ENCODE measurements at regions not wholly inside any gene's neighbourhood (a gene's known extent, or its start where the extent isn't known, plus 50 kb on each side); places are given as distances from the start of the nearest gene placed in this dataset.
"Not testable (repeated sequence)": the region's sequence is repeated elsewhere in the genome, so short reads cannot be mapped to it uniquely, and the experiment has no call there.

DNA sequence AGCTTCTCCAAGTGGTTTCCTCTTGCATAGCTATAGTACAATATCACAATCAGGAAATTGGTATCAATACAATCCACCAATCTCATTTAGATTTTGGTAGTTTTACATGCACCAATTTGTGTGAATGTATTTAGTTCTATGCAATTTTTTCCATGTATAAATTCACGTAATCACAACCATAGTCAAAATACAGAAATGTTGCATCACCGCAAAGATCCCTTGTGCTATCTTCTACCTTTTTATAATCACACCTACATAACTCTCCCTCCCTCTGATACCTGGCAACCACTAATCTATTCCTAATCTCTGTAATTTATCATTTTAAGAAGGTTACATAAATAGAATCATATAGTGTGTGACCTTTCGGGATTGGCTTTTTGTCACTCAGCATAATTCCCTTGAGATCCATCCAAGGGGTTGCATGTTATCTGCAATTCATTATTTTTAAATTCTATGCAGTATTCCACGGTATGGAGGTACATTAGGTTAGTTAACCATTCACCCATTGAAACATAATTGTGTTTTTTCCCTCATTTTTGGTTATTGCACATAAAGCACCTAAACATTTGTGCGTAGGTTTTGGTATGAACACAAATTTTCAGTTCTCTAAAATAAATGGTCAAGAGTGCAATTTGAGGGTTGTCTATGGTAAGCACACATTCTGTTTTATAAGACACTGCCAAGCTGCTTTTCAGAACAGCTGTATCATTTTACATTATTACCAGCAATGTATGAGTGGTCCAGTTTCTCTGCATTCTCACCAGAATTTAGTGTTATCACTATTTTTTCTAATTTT lies 95.1 kb upstream of the SLC22A23 start:
- no peak for DNase-seq (ENCODE audit: low spot score)

- DNase-seq (ENCODE audit: low spot score): peak; percentile 34
These were observed 92.6 kb upstream of the SLC22A23 start for GRCh38 chr6:3549314-3549940.

DNA sequence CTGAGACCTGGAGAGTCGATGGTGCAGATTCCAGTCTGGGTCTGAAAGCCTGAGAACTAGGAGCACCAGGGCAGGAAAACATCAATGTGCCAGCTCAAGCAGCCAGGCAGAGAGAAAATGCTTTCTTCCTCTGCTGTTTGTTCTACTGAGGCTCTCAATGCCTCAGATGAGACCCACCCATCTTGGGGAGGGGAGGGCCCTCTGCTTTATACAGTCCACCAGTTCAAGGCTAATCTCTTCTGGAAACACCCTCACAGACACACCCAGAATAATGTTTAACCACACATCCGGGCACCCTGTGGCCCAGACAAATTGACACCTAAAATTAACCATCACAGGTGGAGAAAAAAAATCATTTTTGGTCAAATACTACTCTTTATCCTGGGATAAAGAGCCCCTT lies 89.3 kb upstream of the SLC22A23 start:
- no peak for DNase-seq (ENCODE audit: low spot score)

- no peak for DNase-seq (ENCODE audit: low spot score)
These were observed 88.3 kb upstream of the SLC22A23 start for GRCh38 chr6:3545156-3545555.

- DNase-seq (ENCODE audit: low spot score): no peak
These were observed 85.3 kb upstream of the SLC22A23 start for GRCh38 chr6:3542032-3542640.

GRCh38 chr6:3541006-3541585 lies 84.2 kb upstream of the SLC22A23 start:
- DNase-seq (ENCODE audit: low spot score): no peak

DNA sequence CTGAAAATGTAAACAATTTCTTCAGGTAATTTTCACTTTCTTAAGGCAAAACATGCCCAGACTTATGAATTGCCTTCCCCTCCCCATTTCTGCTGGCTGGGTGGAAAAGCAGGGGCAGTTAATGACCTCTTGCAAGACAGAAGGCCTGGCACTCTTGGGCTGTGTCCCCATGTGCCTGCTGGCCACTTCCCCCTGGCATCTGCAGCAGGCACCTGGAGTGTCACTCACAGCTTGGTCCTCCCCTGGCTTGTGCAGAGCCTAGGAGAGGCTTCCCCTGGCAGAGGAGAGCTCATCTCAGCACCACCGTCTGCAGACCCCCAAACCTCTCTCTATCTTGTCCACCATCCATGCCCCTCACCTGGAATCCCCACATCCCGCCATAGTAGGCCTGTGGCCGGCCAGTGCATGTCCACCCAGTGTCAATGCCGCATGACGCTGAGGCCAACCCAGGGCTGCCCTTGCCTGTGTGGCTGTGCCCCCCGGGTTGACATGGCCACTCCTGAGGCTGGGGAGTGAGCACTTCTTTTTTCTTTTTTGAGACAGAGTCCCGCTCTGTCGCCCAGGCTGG lies 83.5 kb upstream of the SLC22A23 start:
- DNase-seq (ENCODE audit: low spot score): no peak

DNA sequence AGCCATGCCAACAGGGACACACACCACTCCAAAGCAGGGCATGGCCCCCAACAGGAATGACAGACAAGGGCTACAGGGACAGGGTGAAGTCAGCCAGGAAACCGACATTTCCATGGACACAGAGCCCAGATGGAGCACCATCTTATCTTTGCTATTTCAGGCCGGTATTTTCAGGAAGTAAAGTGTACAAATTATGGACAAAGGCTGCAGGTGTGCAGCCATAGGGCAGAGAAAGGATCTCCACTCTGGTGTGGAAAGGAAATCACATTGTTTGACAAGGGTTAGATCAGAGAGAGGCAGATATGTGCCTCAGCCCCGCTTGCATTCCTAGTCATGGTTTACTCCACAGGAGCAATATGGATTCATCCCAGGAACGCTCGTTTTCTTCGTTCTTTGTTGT lies 81.7 kb upstream of the SLC22A23 start:
- no peak for DNase-seq (ENCODE audit: low spot score)

DNA sequence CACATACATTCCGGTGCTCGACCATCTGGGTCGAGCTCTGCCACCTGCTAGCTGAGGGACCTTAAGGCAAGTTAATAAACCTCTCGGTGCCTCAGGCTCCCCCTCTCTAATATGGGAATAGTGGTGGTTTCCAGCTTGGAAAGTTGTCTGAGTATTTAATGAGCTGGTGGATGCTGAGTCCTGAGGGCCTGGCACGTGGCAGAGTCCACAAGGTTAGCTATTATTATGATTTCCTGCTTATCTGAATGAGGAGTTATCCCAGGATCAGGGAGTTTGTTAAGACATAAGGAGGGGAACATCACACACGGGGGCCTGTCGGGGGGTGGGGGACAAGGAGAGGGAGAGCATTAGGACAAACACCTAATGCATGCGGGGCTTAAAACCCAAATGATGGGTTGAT lies 80.1 kb upstream of the SLC22A23 start:
- no peak for DNase-seq (ENCODE audit: low spot score)

DNA sequence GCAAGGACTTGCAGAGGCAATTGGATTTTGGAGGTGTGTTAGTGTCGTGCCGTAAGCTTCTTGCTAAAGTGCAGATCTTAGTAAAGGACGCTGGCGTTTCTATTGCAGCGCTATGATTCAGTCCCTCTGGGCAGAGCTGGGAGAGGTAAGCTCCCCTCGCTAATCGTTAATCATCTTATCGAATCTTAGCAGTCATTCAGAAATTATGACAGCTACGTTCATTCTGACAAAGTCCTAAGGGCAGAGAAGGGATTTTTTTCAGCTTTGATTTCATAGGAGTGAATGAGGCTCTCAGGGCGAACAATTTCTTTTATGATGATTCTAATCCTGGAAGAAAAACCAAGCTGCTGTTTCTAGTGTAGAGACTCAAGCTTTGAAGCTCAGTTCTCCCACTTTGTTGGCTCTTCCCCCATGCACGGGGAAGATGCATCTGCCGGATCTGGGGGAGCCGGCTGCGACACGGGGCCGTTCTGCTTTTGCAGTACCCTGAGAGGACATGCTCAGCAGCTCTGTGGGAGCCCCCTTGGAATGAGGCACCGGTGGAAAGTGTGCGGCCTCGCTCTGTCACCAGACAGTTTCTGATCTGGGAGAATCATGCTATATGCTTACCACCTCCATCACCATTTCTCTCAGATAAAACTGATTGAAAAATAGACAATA lies 79.1 kb upstream of the SLC22A23 start:
- no peak for DNase-seq (ENCODE audit: low spot score)

- no peak for DNase-seq (ENCODE audit: low spot score)
These were observed 78.4 kb upstream of the SLC22A23 start for GRCh38 chr6:3535033-3535775.

DNA sequence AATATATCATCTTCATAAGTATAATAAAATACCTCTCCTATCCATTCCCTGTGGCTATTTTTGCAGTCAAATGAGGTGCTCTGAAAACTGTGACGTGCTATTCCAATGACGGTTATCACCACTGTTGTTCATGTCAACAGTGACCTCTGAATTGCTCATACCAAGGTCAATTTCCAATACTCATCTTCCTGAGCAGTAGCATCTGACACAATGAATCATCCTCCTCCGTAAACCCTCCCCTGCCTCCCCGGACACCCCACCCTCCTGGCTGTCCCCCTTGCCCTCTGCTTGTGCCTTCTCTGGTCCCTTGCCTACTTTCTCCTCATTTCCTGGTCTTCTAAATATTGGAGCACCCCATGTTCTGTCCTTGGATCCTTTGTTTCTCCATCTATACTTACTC lies 77.7 kb upstream of the SLC22A23 start:
- no peak for DNase-seq (ENCODE audit: low spot score)

DNA sequence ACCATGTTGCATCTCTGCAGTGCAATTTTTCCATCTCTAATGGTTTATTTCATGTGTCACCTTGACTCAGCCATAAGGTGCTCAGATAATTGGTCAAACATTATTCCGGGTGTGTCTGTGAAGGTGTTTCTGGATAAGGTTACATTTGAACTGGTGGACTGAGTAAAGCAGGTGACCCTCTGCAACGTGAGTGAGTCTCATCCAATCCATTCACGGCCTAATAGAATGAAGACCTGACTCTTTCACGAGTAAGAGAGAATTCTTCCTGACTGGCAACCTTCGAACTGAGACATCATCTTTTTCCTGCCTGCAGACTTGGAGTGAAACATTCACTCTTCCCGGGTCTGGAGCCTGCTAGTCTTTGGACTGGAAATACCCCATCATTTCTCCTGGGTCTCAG lies 77.1 kb upstream of the SLC22A23 start:
- no peak for DNase-seq (ENCODE audit: low spot score)

- no peak for DNase-seq (ENCODE audit: low spot score)
These were observed 75.6 kb upstream of the SLC22A23 start for GRCh38 chr6:3532296-3532916.

- no peak for DNase-seq (ENCODE audit: low spot score)
These were observed 74.6 kb upstream of the SLC22A23 start for GRCh38 chr6:3531481-3531880.

DNA sequence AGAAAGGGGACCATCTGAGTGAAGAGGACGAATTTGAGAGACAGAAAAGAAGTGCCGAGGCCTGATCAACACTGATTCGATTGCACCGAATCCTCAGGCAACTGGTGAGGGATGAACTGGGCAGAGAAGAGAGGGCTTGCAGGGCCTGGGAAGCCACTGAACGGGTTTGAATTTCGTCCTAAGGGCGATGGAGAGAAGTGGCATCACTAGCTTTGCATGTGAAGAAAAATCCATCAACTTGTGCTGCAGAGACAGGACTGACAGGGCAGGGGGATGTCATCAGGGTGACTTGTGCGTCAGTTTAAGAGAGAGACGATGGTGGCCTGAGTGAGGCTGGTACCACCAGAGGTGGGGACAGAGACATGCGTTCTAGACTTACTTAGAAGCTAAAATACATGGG lies 73.7 kb upstream of the SLC22A23 start:
- no peak for DNase-seq (ENCODE audit: low spot score)

GRCh38 chr6:3529721-3530120 lies 72.9 kb upstream of the SLC22A23 start:
- DNase-seq (ENCODE audit: low spot score): no peak

GRCh38 chr6:3529232-3529631 lies 72.4 kb upstream of the SLC22A23 start:
- no peak for DNase-seq (ENCODE audit: low spot score)

- DNase-seq (ENCODE audit: low spot score): not testable (repeated sequence)
These were observed 71.3 kb upstream of the SLC22A23 start for GRCh38 chr6:3528081-3528671.

DNA sequence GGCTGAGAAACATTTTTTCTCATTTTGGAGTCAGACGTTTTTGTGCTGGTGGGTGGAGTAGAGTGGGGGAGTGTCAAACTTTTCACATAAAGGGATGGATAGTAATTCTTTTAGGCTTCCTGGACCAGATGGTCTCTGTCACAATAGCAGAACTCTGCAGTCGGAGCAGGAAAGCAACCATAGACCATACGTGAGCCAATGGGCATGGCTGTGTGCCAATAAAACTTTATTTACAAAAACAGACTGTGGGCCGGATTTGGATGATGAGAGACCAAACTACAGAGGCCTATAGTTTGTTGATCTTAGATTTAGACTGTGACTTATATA lies 70.8 kb upstream of the SLC22A23 start:
- DNase-seq (ENCODE audit: low spot score): no peak

Data from kidney capillary endothelial cell (primary cell).